ENCODE measurements at regions not wholly inside any gene's neighbourhood (a gene's known extent, or its start where the extent isn't known, plus 50 kb on each side); places are given as distances from the start of the nearest gene placed in this dataset.
"Not testable (repeated sequence)": the region's sequence is repeated elsewhere in the genome, so short reads cannot be mapped to it uniquely, and the experiment has no call there.

DNA sequence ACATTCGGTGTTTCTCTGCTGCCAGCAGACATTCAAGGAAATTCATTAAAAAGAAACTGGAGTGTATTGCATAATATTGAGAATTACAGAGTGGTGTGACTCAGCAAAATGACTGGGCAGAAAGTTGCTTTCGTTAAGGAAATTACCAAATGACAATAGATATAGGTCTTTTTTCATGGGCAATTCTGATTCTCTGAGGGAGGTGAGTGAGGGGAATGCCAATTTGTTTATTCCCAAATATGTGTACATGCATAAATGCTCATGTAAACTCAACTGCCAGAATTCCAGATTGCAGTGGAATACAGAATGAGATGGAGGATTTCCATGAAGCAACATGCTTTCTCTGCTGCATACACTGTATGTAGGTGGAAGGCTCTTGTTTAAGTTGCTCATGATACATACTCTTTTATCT is 1730.1 kb downstream of the SLITRK5 start:
- DNase-seq, result no peak

GRCh38 chr13:89402211-89402610 is 1731.0 kb downstream of the SLITRK5 start:
- no peak for DNase-seq

DNA sequence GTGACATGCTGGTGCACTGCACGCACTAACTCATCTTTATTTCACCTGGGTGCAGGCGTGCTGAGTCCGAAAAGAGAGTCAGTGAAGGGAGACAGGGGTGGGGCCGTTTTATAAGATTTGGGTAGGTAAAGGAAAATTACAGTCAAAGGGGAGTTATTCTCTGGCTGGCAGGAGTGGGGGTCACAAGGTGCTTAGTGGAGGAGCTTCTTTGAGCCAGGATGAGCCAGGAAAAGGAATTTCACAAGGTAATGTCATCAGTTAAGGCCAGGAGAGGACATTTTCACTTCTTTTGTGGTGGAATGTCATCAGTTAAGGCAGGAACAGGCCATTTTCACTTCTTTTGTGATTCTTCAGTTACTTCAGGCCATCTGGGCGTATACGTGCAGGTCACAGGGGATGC is 1734.9 kb downstream of the SLITRK5 start:
- not testable (repeated sequence) for DNase-seq

DNA sequence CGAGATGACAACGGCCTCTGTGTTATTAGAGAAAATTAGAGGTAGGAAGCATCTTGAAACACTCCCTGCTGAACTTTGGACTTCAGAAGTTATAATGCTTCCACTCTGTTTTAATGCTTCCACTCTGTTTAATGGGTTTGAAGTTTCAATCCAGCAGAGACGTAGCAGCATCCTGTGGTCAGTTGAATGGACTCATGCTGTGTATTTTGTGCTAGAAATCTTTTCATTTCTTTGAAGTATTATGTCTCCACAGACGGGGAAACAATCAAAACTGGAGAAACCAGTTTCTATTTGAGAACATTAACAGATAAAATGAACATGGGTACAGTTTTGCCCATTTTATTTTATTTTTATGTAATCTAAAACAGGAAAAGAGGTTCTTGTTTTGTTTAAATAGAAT is 1736.2 kb downstream of the SLITRK5 start:
- no peak for DNase-seq

- no peak for DNase-seq
These were observed 1761.8 kb downstream of the SLITRK5 start for GRCh38 chr13:89432997-89433396.

GRCh38 chr13:89434624-89435023 is 1763.5 kb downstream of the SLITRK5 start:
- peak in 1 of 2 experiments; percentile 21 for DNase-seq

DNA sequence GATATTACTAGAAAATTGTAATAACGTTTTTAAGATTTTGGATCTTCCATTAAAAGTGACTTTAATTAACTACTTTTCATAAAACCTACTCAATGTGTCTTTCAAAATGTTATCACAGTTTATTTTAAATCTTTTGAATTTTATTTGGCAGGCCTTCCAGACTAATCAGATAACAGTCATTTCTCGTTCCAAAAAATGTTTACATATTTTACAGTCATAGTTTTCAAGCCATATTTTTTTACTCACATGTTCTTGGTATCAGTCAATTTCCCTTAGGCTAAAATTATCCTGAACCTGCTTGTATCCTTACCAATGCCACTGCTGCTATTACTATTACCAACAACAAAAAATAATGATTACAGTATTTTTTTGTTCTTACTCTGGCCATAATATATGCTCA is 1783.5 kb downstream of the SLITRK5 start:
- DNase-seq, result no peak

DNA sequence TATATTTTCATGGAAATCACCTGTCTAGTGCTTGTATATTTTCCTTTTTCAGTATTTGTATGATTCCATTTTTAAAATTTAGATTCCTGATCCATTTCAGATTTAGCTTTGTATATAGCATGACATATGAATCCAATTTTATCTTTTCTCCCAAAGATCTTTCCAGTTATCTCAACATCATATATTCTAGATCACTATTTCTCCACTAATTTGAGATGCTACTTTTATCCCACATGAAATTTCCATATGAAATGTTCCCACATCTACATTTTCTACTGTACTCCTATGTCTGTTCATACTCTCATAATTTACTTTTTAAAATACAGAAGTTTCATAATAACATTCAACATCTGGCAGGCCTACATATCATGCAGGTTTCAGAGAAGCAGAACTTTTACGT is 1784.1 kb downstream of the SLITRK5 start:
- no peak for DNase-seq

DNA sequence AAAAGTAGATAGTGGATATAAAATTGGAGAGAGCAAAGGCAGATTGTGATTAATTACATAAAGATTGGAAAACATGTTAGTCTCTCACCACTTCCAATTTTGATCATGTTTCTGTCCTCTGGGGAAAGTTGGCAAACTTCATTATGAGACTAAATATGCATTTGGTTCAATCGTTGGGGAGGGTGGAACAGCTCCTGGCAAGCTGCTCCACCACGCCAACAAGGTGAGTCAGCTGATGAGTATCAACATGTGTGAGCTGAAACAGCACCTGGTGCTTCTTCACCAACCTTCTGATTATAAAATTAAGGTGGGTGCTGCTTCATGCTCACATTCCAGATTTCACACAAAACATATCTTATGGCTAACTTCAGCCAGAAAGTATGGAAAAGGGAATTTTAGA is 1784.6 kb downstream of the SLITRK5 start:
- DNase-seq, result no peak

- DNase-seq, result peak in 1 of 2 experiments; percentile 71
These were observed 1786.8 kb downstream of the SLITRK5 start for GRCh38 chr13:89457977-89458376.

- no peak for DNase-seq
These were observed 1787.3 kb downstream of the SLITRK5 start for GRCh38 chr13:89458456-89458855.

GRCh38 chr13:89460895-89461294 is 1789.7 kb downstream of the SLITRK5 start:
- DNase-seq, result not testable (repeated sequence)

DNA sequence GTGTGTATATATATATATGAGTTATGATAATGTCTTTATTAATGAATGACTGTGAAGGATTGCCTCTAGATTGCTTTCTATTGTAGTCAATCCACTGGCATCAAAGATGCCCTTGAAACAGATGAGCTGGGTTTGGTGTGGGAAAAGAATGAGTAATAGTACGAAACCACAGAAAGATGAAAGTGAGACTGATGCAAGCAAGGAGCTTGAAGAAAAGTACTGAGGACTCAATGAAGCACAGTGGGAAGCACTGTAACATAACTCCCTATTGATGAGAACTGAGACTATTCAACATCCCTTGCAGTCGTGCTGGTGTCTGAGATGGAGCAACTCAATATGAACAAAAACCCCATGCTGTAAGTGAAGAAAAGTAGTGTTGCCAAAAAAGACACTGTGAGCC is 1794.2 kb downstream of the SLITRK5 start:
- DNase-seq, result no peak

DNA sequence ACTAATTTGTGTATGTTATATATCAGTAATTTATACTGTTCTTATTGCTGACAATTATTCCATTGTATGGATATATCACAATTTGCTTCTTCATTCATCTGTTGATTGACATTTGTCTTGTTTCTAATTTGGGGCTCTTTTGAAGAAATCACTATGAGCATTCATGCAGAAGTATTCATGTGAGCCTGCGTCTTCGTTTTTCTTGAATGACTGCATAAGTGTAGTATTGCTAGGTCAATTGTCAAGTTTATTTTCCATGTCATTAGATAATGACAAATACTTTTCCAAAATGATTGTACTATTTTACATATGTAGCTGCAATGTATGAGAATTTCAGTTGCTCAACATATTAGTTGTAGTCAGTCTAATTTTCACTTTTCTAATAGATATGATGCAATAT is 1796.9 kb downstream of the SLITRK5 start:
- no peak for DNase-seq

DNA sequence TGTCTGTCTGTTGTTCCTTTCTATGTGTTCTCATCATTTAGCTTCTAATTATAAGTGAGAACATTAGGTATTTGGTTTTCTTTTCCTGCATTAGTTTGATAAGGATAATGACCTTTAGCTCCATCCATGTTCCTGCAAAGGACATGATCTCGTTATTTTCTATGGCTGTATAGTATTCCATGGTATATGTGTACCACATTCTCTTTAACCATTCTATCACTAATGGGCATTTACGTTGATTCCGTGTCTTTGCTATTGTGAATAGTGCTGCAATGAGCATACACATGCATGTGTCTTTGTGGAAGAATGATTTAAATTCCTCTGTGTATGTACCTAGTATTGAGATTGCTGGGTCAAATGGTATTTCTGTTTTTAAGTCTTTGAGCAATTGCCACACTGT is 1799.7 kb downstream of the SLITRK5 start:
- no peak for DNase-seq

DNA sequence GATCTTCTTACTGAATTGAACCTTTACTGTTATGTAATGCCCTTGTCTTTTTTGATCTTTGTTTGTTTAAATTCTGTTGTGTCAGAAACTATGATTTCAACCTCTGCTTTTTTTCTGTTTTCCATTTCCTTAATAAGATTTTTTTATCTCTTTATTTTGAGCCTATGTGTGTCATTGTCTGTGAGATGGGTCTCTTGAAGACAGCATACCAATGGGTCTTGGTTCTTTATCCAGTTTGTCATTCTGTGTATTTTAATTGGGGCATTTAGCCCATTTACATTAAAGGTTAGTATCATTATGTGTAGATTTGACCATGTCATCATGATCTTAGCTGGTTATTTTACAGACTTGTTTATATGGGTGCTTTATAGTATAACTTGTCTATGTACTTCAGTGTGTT is 1803.3 kb downstream of the SLITRK5 start:
- DNase-seq, result no peak

- DNase-seq, result no peak
These were observed 1814.9 kb downstream of the SLITRK5 start for GRCh38 chr13:89486065-89486464.

DNA sequence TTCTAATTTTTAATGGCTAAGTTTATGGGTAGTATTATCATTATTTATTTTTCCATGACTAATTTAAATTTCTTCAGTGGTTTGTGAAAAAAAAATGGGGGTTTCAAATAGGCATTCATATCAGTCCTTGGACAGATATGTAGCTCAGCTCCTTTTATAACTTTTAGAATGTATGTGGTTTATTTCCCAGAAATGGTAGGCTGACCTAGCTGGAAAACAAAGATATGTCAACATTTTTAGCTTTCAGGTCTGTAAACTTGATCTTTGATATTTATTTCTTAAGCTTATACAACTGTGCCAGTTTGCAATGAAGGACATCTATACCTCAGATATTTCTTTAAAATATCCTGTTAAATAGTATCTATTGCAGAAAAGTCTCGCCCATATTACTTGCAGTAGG is 1815.5 kb downstream of the SLITRK5 start:
- DNase-seq, result no peak

DNA sequence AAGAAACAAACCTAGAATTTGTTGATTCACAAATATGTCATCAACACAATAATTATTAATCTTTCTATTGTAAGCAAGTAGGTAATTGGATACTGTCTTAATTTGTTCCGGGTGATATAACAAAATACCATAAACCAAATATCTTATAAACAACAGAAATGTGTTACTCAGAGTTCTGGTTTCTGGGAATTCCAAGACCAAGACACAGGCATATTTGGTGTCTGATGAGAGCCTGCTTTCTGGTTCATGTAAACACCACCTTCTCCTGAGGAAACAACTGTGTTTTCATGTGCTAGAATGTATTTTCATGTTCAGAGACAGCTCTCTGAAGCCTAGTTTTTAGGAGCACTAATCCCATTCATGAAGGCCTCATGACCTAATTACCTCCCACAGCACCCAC is 1819.5 kb downstream of the SLITRK5 start:
- DNase-seq, result no peak

DNA sequence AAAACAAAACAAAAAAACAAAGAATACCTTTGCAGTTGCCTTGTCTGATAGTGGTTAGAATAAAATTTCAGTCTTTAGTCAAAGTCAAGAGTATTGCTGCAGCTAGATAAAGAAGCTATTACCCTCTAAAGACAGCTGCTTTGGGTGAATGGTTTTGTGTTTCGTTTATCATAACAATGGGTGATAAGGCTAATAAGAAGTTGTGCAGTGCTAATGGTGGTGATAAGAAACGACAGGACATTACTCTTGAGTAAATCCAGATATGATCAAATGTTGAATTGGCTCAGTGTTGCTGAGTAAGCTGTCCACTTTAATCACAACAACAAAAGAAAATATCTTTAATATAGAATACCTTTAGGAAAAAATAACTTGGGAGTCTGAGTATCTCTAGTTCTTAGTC is 1825.3 kb downstream of the SLITRK5 start:
- no peak for DNase-seq

GRCh38 chr13:89497658-89498057 is 1826.5 kb downstream of the SLITRK5 start:
- DNase-seq, result no peak

DNA sequence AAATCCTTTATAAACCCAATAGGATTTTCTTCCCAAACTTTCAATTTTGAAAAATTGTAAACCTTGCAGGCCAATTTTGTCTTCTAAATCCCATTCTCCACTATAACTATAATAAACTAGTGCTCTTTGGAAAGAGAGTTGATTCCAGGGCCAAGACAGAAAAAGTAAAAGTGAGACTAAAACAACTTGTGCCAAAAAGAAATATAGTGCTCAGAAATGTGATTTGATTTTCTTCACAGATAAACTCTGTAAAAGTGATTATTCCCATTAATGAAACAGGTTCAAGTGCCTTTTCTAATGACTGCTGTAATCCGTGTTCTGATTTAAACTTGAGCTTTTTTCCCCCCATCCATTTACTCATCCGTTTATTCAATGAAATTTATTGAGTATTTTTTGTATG is 1831.1 kb downstream of the SLITRK5 start:
- no peak for DNase-seq

- DNase-seq, result peak; percentile 58 to 81
These were observed 1832.8 kb upstream of the MIR17HG start for GRCh38 chr13:89514534-89515312.

GRCh38 chr13:89515948-89516347 is 1831.5 kb upstream of the MIR17HG start:
- DNase-seq, result no peak

Measured in SW 1271 (cell line).